Muscle layer of colon (tissue), 2 donors: ENCODE measurements at regions not wholly inside any gene's neighbourhood (a gene's known extent, or its start where the extent isn't known, plus 50 kb on each side); places are given as distances from the start of the nearest gene placed in this dataset.

Experiments
- H3K27ac ChIP-seq: one replicate; pipeline ENCODE4 v1.7.0; 2013; ENCODE audit warnings: low read depth, mild to moderate bottlenecking, low read length, moderate library complexity
- H3K27me3 ChIP-seq, 2 donors: one replicate each; pipeline ENCODE4 v1.7.0; 2013; ENCODE audit warnings: low read length in 2 of 2, mild to moderate bottlenecking in 2 of 2; ENCODE audit not compliant: insufficient read depth in 2 of 2, control insufficient read depth in 1 of 2
- H3K36me3 ChIP-seq: one replicate; pipeline ENCODE4 v1.7.0; 2013; ENCODE audit warnings: mild to moderate bottlenecking, low read length; ENCODE audit not compliant: insufficient read depth
- H3K4me1 ChIP-seq: one replicate; pipeline ENCODE4 v1.7.0; 2013; ENCODE audit warnings: mild to moderate bottlenecking, low read length; ENCODE audit not compliant: insufficient read depth
- H3K4me3 ChIP-seq, 2 donors: one replicate each; pipeline ENCODE4 v1.7.0; 2013; ENCODE audit warnings: low read length in 2 of 2, low read depth in 1 of 2, mild to moderate bottlenecking in 1 of 2, moderate library complexity in 1 of 2
- H3K9ac ChIP-seq: one replicate; pipeline ENCODE4 v1.7.0; 2013; ENCODE audit warnings: low read length
- H3K9me3 ChIP-seq: one replicate; pipeline ENCODE4 v1.7.0; 2013; ENCODE audit warnings: mild to moderate bottlenecking, low read length
- donor health status: abdominal sarcoma.
- donor health status: Adenocarcinoma of cecum.

DNA sequence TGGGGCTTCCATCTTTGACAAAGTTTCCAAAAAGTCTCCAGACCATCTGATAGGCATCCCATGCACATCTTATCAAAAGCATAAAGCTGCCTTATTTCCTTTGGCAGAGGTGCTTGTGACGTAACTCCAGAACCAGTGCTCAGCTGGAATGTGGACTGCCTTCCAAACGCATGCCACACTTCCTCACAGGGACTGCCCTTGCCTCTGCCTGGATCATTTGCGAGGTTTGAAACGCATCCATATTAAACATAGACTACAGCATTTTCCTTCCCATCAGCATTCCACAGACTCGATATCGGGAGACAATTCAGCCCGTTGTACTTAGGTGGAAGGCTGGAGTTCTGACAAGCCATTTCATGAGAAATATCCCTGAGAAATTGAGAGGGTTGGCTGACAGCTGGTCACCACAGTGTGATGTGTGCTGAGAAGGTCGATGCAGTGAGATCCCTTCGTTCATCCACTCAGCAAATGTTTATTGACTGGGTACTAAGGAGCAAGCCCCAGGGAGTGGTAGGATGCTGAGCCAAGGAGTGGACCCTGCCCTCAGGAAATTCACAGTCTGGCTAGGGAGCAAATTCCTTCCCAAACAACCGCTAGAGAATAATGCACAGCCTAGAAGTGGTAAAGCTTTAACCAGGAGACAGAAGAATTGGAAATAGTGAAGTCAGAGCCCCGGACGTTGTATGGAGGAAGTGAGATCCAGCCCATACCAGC, 376.0 kb downstream of the BCOR start:
- H3K4me1 ChIP-seq, result peaks cover 6% of the 10 kb centered on the region
- no peak overlapping the region for H3K9ac ChIP-seq
- no peaks in the 10 kb centered on the region for H3K27me3 ChIP-seq
- H3K27ac ChIP-seq, result no peak overlapping the region
- no peak overlapping the region for H3K4me3 ChIP-seq
- no peaks in the 10 kb centered on the region for H3K9me3 ChIP-seq
- no peaks in the 10 kb centered on the region for H3K36me3 ChIP-seq

GRCh38 chrX:39724544-39724943, 373.2 kb downstream of the BCOR start:
- Histone ChIP-seq H3K27me3 (no peaks in the 10 kb centered on the region), H3K27ac (no peak overlapping the region), H3K4me1 (peaks cover 25% of the 10 kb centered on the region), H3K9me3 (no peaks in the 10 kb centered on the region), H3K4me3 (no peak overlapping the region), H3K36me3 (no peaks in the 10 kb centered on the region), H3K9ac (no peak overlapping the region)

DNA sequence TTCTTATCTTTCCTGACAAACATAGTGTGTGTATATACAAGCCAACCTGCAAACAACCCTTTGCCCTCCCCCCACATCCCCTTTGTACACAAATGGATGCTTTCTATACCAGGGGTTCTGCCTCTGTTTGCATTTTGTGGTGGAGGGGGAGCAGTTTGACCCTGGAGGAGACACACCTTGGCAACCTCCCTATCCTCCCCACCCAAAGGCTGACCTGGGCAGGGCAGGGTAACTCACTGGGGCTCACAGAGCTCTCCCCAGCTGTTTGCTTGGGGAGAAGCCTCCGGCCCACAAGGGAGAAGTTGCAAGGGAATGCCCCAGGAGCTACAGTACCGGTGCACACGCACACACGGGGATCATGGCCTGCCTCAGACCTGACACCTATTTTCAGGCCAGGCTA, 372.6 kb downstream of the BCOR start:
- Histone ChIP-seq H3K4me3 (no peak overlapping the region), H3K27ac (no peak overlapping the region), H3K4me1 (peaks cover 25% of the 10 kb centered on the region), H3K9me3 (no peaks in the 10 kb centered on the region), H3K9ac (no peak overlapping the region), H3K36me3 (no peaks in the 10 kb centered on the region), H3K27me3 (peaks cover 0 to 5% of the 10 kb centered on the region in 2 donors)

- H3K9me3 ChIP-seq, result no peaks in the 10 kb centered on the region
- H3K9ac ChIP-seq, result no peak overlapping the region
- H3K4me1 ChIP-seq, result peaks cover 25% of the 10 kb centered on the region
- H3K27me3 ChIP-seq, result peaks cover 0 to 7% of the 10 kb centered on the region in 2 donors
- H3K4me3 ChIP-seq, result no peak overlapping the region
- no peak overlapping the region for H3K27ac ChIP-seq
- no peaks in the 10 kb centered on the region for H3K36me3 ChIP-seq
Measured at GRCh38 chrX:39725928-39726619, 371.7 kb downstream of the BCOR start.

DNA sequence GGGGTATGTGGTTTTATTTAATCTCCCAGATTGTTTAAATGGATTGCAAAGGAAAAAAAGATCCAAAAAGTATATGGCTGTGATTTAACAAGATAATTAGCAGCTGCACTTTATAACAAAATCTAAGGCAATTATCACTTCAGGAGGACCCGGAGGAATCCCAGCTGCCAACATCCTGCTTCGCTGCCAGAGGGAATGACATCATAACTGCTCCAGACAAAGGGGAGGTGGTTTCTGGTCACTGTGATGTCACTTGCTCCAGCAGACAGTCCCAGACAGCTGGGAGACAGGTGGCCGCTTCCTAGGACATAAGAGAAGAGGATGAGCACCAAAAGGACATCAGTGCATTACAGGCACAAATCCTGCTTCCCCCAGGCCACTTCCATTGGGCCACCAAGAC, 371.0 kb downstream of the BCOR start:
- Histone ChIP-seq H3K36me3 (no peaks in the 10 kb centered on the region), H3K4me3 (no peak overlapping the region), H3K27ac (no peak overlapping the region), H3K4me1 (peaks cover 29% of the 10 kb centered on the region), H3K9me3 (no peaks in the 10 kb centered on the region), H3K9ac (no peak overlapping the region), H3K27me3 (peaks cover 0 to 7% of the 10 kb centered on the region in 2 donors)

DNA sequence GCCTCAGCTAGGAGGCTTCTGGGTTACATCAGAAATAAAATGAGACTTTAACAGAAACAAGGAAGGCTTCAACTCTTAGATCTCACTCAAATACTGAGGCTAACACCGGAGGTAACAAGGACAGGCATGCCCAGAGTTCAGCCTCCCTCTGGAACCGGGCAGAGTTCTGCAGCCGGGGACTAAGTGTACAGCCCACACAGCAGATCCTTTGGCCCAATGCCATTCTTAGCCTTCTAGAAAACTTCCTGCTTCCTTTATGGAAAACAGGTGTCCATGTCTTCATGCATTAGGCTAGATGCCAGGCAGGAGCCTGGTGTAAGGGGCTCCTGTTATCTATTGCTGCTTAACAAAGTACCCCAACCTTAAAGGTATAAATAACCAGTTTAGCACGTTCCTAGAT, 369.7 kb downstream of the BCOR start:
- H3K9me3 ChIP-seq, result no peaks in the 10 kb centered on the region
- H3K4me3 ChIP-seq, result peak overlapping the region in 1 of 2 donors; percentile 9
- peak overlapping the region; percentile 24 for H3K27ac ChIP-seq
- no peaks in the 10 kb centered on the region for H3K36me3 ChIP-seq
- no peak overlapping the region for H3K9ac ChIP-seq
- H3K27me3 ChIP-seq, result peaks cover 0 to 12% of the 10 kb centered on the region in 2 donors
- H3K4me1 ChIP-seq, result peaks cover 32% of the 10 kb centered on the region

GRCh38 chrX:39728852-39729598, 368.7 kb downstream of the BCOR start:
- Histone ChIP-seq H3K36me3 (no peaks in the 10 kb centered on the region), H3K9me3 (no peaks in the 10 kb centered on the region), H3K4me1 (peaks cover 32% of the 10 kb centered on the region), H3K27me3 (peaks cover 0 to 12% of the 10 kb centered on the region in 2 donors), H3K9ac (no peak overlapping the region), H3K4me3 (no peak overlapping the region), H3K27ac (no peak overlapping the region)

- H3K4me1 ChIP-seq, result peaks cover 32% of the 10 kb centered on the region
- no peaks in the 10 kb centered on the region for H3K9me3 ChIP-seq
- no peak overlapping the region for H3K4me3 ChIP-seq
- H3K9ac ChIP-seq, result no peak overlapping the region
- H3K36me3 ChIP-seq, result no peaks in the 10 kb centered on the region
- peaks cover 0 to 12% of the 10 kb centered on the region in 2 donors for H3K27me3 ChIP-seq
- no peak overlapping the region for H3K27ac ChIP-seq
Measured at GRCh38 chrX:39729981-39730661, 367.6 kb downstream of the BCOR start.

GRCh38 chrX:39730662-39731329, 367.0 kb downstream of the BCOR start:
- peaks cover 36% of the 10 kb centered on the region for H3K4me1 ChIP-seq
- no peak overlapping the region for H3K27ac ChIP-seq
- no peaks in the 10 kb centered on the region for H3K36me3 ChIP-seq
- no peaks in the 10 kb centered on the region for H3K9me3 ChIP-seq
- no peak overlapping the region for H3K4me3 ChIP-seq
- H3K9ac ChIP-seq, result no peak overlapping the region
- peaks cover 0 to 12% of the 10 kb centered on the region in 2 donors for H3K27me3 ChIP-seq

DNA sequence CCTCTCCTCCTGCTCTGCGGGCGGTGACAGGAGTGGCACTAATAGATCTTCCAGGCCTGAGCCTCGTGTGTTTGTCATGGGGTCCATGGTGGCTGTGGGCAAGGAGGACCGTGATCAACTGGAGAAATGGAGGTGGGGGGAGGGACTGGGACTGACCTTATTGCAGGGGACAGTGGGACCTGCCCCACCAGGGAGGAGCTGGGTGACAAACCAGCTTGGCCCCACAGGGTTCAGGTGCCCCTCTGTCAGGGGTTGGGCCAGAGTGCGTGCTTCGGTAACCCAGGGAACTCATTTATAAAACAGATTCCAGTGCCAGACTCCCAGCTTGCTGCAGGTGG, 366.5 kb downstream of the BCOR start:
- H3K4me3 ChIP-seq, result no peak overlapping the region

DNA sequence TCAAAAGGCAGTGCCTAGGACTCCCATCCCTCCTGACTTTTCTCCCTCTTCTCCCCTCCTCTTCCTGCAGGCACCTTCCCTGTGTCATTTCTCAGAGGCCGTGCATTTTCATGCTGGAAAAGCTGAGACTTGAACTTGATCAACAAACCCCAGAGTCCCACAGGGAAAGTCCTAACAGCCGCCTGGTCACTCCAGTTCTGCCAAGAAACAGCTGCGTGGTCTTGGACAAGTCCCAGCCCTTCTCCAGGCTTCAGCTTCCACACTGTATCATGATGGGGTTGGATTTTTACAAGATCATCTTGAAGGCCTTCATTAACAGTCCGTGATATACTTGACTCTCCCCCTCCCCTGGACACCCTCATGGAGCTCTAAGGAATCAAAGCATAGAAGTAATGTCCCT, 366.0 kb downstream of the BCOR start:
- peaks cover 0 to 12% of the 10 kb centered on the region in 2 donors for H3K27me3 ChIP-seq
- no peak overlapping the region for H3K4me3 ChIP-seq
- H3K4me1 ChIP-seq, result peaks cover 43% of the 10 kb centered on the region
- H3K27ac ChIP-seq, result no peak overlapping the region
- no peaks in the 10 kb centered on the region for H3K36me3 ChIP-seq
- no peaks in the 10 kb centered on the region for H3K9me3 ChIP-seq
- H3K9ac ChIP-seq, result no peak overlapping the region

More for the DNA sequence above, 366.5 kb downstream of the BCOR start:
- Histone ChIP-seq H3K27me3 (peaks cover 0 to 12% of the 10 kb centered on the region in 2 donors), H3K4me1 (peaks cover 41% of the 10 kb centered on the region), H3K27ac (no peak overlapping the region), H3K36me3 (no peaks in the 10 kb centered on the region), H3K9me3 (no peaks in the 10 kb centered on the region), H3K9ac (no peak overlapping the region)
